Esophagus muscularis mucosa (tissue), 4 donors: ENCODE measurements at regions not wholly inside any gene's neighbourhood (a gene's known extent, or its start where the extent isn't known, plus 50 kb on each side); places are given as distances from the start of the nearest gene placed in this dataset.

ENCODE experiments used
- DNase-seq: peaks from one replicate; pipeline ENCODE4 v3.0.0-alpha.2; 2017; ENCODE audit errors: extremely low spot score
- H3K27ac ChIP-seq, 4 donors: fragments of 200-600 bp; sonication (generic); replicated peaks in 1 of 4; 1 replicate in 3 of 4; 2 replicates in 1 of 4; pipeline ENCODE4 v1.5.1; 2016 to 2019; ENCODE audit warnings: mild to moderate bottlenecking in 1 of 4
- H3K27me3 ChIP-seq, 4 donors: fragments of 200-600 bp; sonication (generic); one replicate each; pipeline versions ENCODE4 v1.5.1 to v1.6.0; 2016 to 2019
- H3K36me3 ChIP-seq, 4 donors: fragments of 200-600 bp; sonication (generic); one replicate each; pipeline ENCODE4 v1.5.1; 2016 to 2019
- H3K4me1 ChIP-seq, 4 donors: fragments of 200-600 bp; sonication (generic); one replicate each; pipeline ENCODE4 v1.5.1; 2016 to 2019
- H3K4me3 ChIP-seq, 4 donors: fragments of 200-600 bp; sonication (generic); 1 replicate in 2 of 4; 2 replicates in 2 of 4; pipeline ENCODE4 v1.5.1; 2016 to 2019; ENCODE audit warnings: mild to moderate bottlenecking in 4 of 4, moderate library complexity in 1 of 4
- H3K9me3 ChIP-seq, 4 donors: fragments of 200-600 bp; sonication (generic); 1 replicate in 3 of 4; 2 replicates in 1 of 4; pipeline ENCODE4 v1.5.1; 2016 to 2019
- CTCF ChIP-seq, 3 experiments: fragments of 200-600 bp in 2 of 3; fragments of 450-650 bp in 1 of 3; sonication (generic) in 2 of 3; IDR thresholded peaks; one replicate each; pipeline ENCODE4 v1.5.1; 2017 to 2019; ENCODE audit warnings: antibody characterized with exemption in 3 of 3, mild to moderate bottlenecking in 2 of 3, moderate library complexity in 1 of 3
- EP300 ChIP-seq: sonication (generic); formaldehyde crosslinking; IDR thresholded peaks from one replicate; pipeline ENCODE4 v1.6.1; 2017; ENCODE audit warnings: antibody characterized with exemption
- POLR2A ChIP-seq: fragments of 450-650 bp; IDR thresholded peaks from one replicate; pipeline ENCODE4 v1.6.1; 2017; ENCODE audit warnings: antibody characterized with exemption, moderate library complexity, mild to moderate bottlenecking, low read depth
- POLR2AphosphoS5 ChIP-seq, 2 donors: sonication (generic); formaldehyde crosslinking; IDR thresholded peaks; one replicate each; pipeline ENCODE4 v1.6.1; 2017; ENCODE audit warnings: antibody characterized with exemption in 2 of 2
- WGBS: methylation state at CpG from one replicate; pipeline ENCODE4 v1.1.5; 2018; 5-methylcytosine and 5-hydroxymethylcytosine counted together
- intact Hi-C: fragments of 100-400 bp; cut with DNase I; formaldehyde crosslinking; loops from one replicate; pipeline ENCODE4 v1.15.1; 2023

GRCh38 chr22:27299181-27300085, 502.1 kb downstream of the MN1 start:
- no peaks in the 10 kb centered on the region for H3K36me3 ChIP-seq
- intact Hi-C loops: no loop called here
- 45% methylated on average over 32 of the region's 33 CpGs for WGBS
- peak overlapping the region in 1 of 4 donors; percentile 18 for H3K27ac ChIP-seq
- peak overlapping the region in 3 of 4 donors; percentile 18 to 41 (median 30) for H3K4me3 ChIP-seq
- peaks cover 0 to 10% (median 5%) of the 10 kb centered on the region in 4 donors for H3K4me1 ChIP-seq
- peaks cover 0 to 45% (median 9%) of the 10 kb centered on the region in 4 donors for H3K27me3 ChIP-seq
- no peaks in the 10 kb centered on the region for H3K9me3 ChIP-seq
- no peak for TF ChIP-seq EP300
- no peak for TF ChIP-seq POLR2A
- no peak for DNase-seq

- Histone ChIP-seq H3K4me1 (peaks cover 0 to 10% (median 4%) of the 10 kb centered on the region in 4 donors), H3K4me3 (no peak overlapping the region), H3K9me3 (no peaks in the 10 kb centered on the region), H3K36me3 (no peaks in the 10 kb centered on the region), H3K27ac (no peak overlapping the region), H3K27me3 (peaks cover 0 to 45% (median 6%) of the 10 kb centered on the region in 4 donors)
- no peak for TF ChIP-seq POLR2AphosphoS5 (IDR thresholded peaks at IDR 0.05)
- TF ChIP-seq EP300: no peak
- no peak for TF ChIP-seq CTCF (IDR thresholded peaks at IDR 0.05)
- no peak for TF ChIP-seq POLR2A
- DNase-seq: no peak
- intact Hi-C loops: no loop called here
- 91% methylated on average over 16 of the region's 16 CpGs for WGBS
Measured at GRCh38 chr22:27300536-27301285, 500.8 kb downstream of the MN1 start.

- no peak for DNase-seq
- H3K27me3 ChIP-seq: peaks cover 0 to 29% (median 4%) of the 10 kb centered on the region in 4 donors
- H3K9me3 ChIP-seq: no peaks in the 10 kb centered on the region
- TF ChIP-seq POLR2A (no peak), CTCF (IDR thresholded peaks at IDR 0.05) (no peak), EP300 (no peak), POLR2AphosphoS5 (IDR thresholded peaks at IDR 0.05) (no peak)
- no peak overlapping the region for H3K4me3 ChIP-seq
- intact Hi-C loops: no loop called here
- H3K4me1 ChIP-seq: peaks cover 0 to 10% (median 4%) of the 10 kb centered on the region in 4 donors
- no peak overlapping the region for H3K27ac ChIP-seq
- no peaks in the 10 kb centered on the region for H3K36me3 ChIP-seq
- WGBS: 78% methylated on average over 5 of the region's 11 CpGs
Measured at GRCh38 chr22:27302501-27302900, 499.1 kb downstream of the MN1 start.

- no peak for DNase-seq
- H3K4me1 ChIP-seq: peaks cover 0 to 9% (median 4%) of the 10 kb centered on the region in 4 donors
- TF ChIP-seq POLR2AphosphoS5 (IDR thresholded peaks at IDR 0.05): no peak
- TF ChIP-seq POLR2A: no peak
- TF ChIP-seq EP300: no peak
- TF ChIP-seq CTCF (IDR thresholded peaks at IDR 0.05): no peak
- intact Hi-C loops: no loop called here
- no peak overlapping the region for H3K27ac ChIP-seq
- peaks cover 0 to 7% (median 3%) of the 10 kb centered on the region in 4 donors for H3K9me3 ChIP-seq
- no peaks in the 10 kb centered on the region for H3K36me3 ChIP-seq
- H3K4me3 ChIP-seq: no peak overlapping the region
- peaks cover 0 to 20% (median 4%) of the 10 kb centered on the region in 4 donors for H3K27me3 ChIP-seq
Measured at GRCh38 chr22:27303718-27304117, 497.8 kb downstream of the MN1 start.

GRCh38 chr22:27306771-27307170, 494.8 kb downstream of the MN1 start:
- H3K36me3 ChIP-seq: no peaks in the 10 kb centered on the region
- intact Hi-C loops: no loop called here

More at GRCh38 chr22:27306771-27307170, 494.8 kb downstream of the MN1 start:
- 83% methylated on average over 1 of the region's 1 CpG for WGBS
- Histone ChIP-seq H3K4me3 (no peak overlapping the region), H3K27ac (no peak overlapping the region), H3K9me3 (peaks cover 0 to 7% (median 3%) of the 10 kb centered on the region in 4 donors), H3K27me3 (no peaks in the 10 kb centered on the region), H3K4me1 (peaks cover 0 to 4% (median 0%) of the 10 kb centered on the region in 4 donors)
- DNase-seq: no peak
- TF ChIP-seq CTCF (IDR thresholded peaks at IDR 0.05): no peak
- TF ChIP-seq EP300: no peak
- TF ChIP-seq POLR2AphosphoS5 (IDR thresholded peaks at IDR 0.05): no peak
- TF ChIP-seq POLR2A: no peak
